SK-N-DZ (cell line): ENCODE measurements at regions not wholly inside any gene's neighbourhood (a gene's known extent, or its start where the extent isn't known, plus 50 kb on each side); places are given as distances from the start of the nearest gene placed in this dataset.

Experiments
- DNase-seq: peaks from one replicate; pipeline ENCODE4 v3.0.0-alpha.2; 2015; ENCODE audit warnings: low spot score

GRCh38 chr5:114152656-114153360 lies 209.1 kb upstream of the KCNN2 start:
- DNase-seq, result no peak

- no peak for DNase-seq
Measured at GRCh38 chr5:114153392-114153791, 208.5 kb upstream of the KCNN2 start.

- no peak for DNase-seq
Measured at GRCh38 chr5:114153833-114154232, 208.0 kb upstream of the KCNN2 start.

GRCh38 chr5:114166081-114166480 lies 195.8 kb upstream of the KCNN2 start:
- no peak for DNase-seq

- no peak for DNase-seq
Measured at GRCh38 chr5:114174131-114174530, 187.7 kb upstream of the KCNN2 start.

GRCh38 chr5:114174837-114175236 lies 187.0 kb upstream of the KCNN2 start:
- DNase-seq, result no peak

- no peak for DNase-seq
Measured at GRCh38 chr5:114176356-114176755, 185.5 kb upstream of the KCNN2 start.

- no peak for DNase-seq
Measured at GRCh38 chr5:114179134-114179533, 182.7 kb upstream of the KCNN2 start.

- DNase-seq, result no peak
Measured at GRCh38 chr5:114184006-114184405, 177.9 kb upstream of the KCNN2 start.

GRCh38 chr5:114185274-114185673 lies 176.6 kb upstream of the KCNN2 start:
- DNase-seq, result peak; percentile 29

GRCh38 chr5:114191441-114191840 lies 170.4 kb upstream of the KCNN2 start:
- DNase-seq, result no peak

- no peak for DNase-seq
Measured at GRCh38 chr5:114192108-114192507, 169.8 kb upstream of the KCNN2 start.

GRCh38 chr5:114201332-114201731 lies 160.5 kb upstream of the KCNN2 start:
- no peak for DNase-seq

GRCh38 chr5:114204923-114205322 lies 156.9 kb upstream of the KCNN2 start:
- no peak for DNase-seq

GRCh38 chr5:114206640-114207039 lies 155.2 kb upstream of the KCNN2 start:
- DNase-seq, result no peak

GRCh38 chr5:114207615-114208014 lies 154.3 kb upstream of the KCNN2 start:
- DNase-seq, result no peak

GRCh38 chr5:114208120-114208519 lies 153.8 kb upstream of the KCNN2 start:
- DNase-seq, result no peak

- no peak for DNase-seq
Measured at GRCh38 chr5:114208588-114208987, 153.3 kb upstream of the KCNN2 start.

GRCh38 chr5:114210662-114211061 lies 151.2 kb upstream of the KCNN2 start:
- DNase-seq, result no peak

GRCh38 chr5:114221807-114222206 lies 140.1 kb upstream of the KCNN2 start:
- no peak for DNase-seq

- DNase-seq, result peak; percentile 6
Measured at GRCh38 chr5:114223866-114224265, 138.0 kb upstream of the KCNN2 start.

- no peak for DNase-seq
Measured at GRCh38 chr5:114237766-114238165, 124.1 kb upstream of the KCNN2 start.

- no peak for DNase-seq
Measured at GRCh38 chr5:114238771-114239313, 123.0 kb upstream of the KCNN2 start.
